GM19467 (cell line): ENCODE measurements at regions not wholly inside any gene's neighbourhood (a gene's known extent, or its start where the extent isn't known, plus 50 kb on each side); places are given as distances from the start of the nearest gene placed in this dataset.

Experiments
- ATAC-seq: cut with Tn5 transposase; IDR thresholded peaks from one replicate; pipeline ENCODE4 v1.9.1; 2021; ENCODE audit warnings: mild to moderate bottlenecking, moderate library complexity; ENCODE audit not compliant: unreplicated experiment

- ATAC-seq, result no peak
These were observed 156.3 kb downstream of the SLC7A11 start for GRCh38 chr4:138085736-138086305.

GRCh38 chr4:138078751-138079520 is 163.2 kb downstream of the SLC7A11 start:
- no peak for ATAC-seq

- no peak for ATAC-seq
These were observed 163.9 kb downstream of the SLC7A11 start for GRCh38 chr4:138078253-138078652.

GRCh38 chr4:138076561-138076960 is 165.6 kb downstream of the SLC7A11 start:
- ATAC-seq, result no peak

GRCh38 chr4:138070816-138071215 is 171.3 kb downstream of the SLC7A11 start:
- no peak for ATAC-seq

- no peak for ATAC-seq
These were observed 178.6 kb downstream of the SLC7A11 start for GRCh38 chr4:138063581-138063980.

GRCh38 chr4:138062929-138063328 is 179.2 kb downstream of the SLC7A11 start:
- ATAC-seq, result no peak

GRCh38 chr4:138056541-138056940 is 185.6 kb downstream of the SLC7A11 start:
- ATAC-seq, result no peak

- no peak for ATAC-seq
These were observed 186.3 kb downstream of the SLC7A11 start for GRCh38 chr4:138055890-138056289.

- no peak for ATAC-seq
These were observed 188.4 kb downstream of the SLC7A11 start for GRCh38 chr4:138053641-138054301.

- ATAC-seq, result no peak
These were observed 189.1 kb downstream of the SLC7A11 start for GRCh38 chr4:138052806-138053632.

- ATAC-seq, result no peak
These were observed 191.0 kb downstream of the SLC7A11 start for GRCh38 chr4:138051157-138051556.

GRCh38 chr4:138050601-138051000 is 191.5 kb downstream of the SLC7A11 start:
- no peak for ATAC-seq

- ATAC-seq, result no peak
These were observed 192.8 kb downstream of the SLC7A11 start for GRCh38 chr4:138049355-138049754.

- ATAC-seq, result no peak
These were observed 194.9 kb downstream of the SLC7A11 start for GRCh38 chr4:138047290-138047689.

- no peak for ATAC-seq
These were observed 197.1 kb downstream of the SLC7A11 start for GRCh38 chr4:138045036-138045435.

- no peak for ATAC-seq
These were observed 203.1 kb downstream of the SLC7A11 start for GRCh38 chr4:138039010-138039409.

- no peak for ATAC-seq
These were observed 204.5 kb downstream of the SLC7A11 start for GRCh38 chr4:138037696-138038095.

- ATAC-seq, result peak; percentile 100
These were observed 206.3 kb downstream of the SLC7A11 start for GRCh38 chr4:138035781-138036258.

GRCh38 chr4:138034871-138035270 is 207.3 kb downstream of the SLC7A11 start:
- no peak for ATAC-seq

GRCh38 chr4:138032222-138032621 is 209.9 kb downstream of the SLC7A11 start:
- no peak for ATAC-seq
